NB4 (cell line): ENCODE measurements at regions not wholly inside any gene's neighbourhood (a gene's known extent, or its start where the extent isn't known, plus 50 kb on each side); places are given as distances from the start of the nearest gene placed in this dataset.

Experiments
- MAX ChIP-seq: IDR thresholded peaks from 2 replicates; pipeline ENCODE4 v1.6.1; 2011; ENCODE audit warnings: low read depth, low read length
- POLR2A ChIP-seq: IDR thresholded peaks from 2 replicates; pipeline ENCODE4 v1.6.1; 2011; ENCODE audit warnings: mild to moderate bottlenecking; ENCODE audit not compliant: insufficient read length; ENCODE audit errors: extremely low read depth

GRCh38 chr21:45354970-45355369 lies 50.0 kb upstream of the COL18A1 start:
- TF ChIP-seq MAX (no peak), POLR2A (no peak)
